SK-N-SH (cell line): ENCODE measurements at regions not wholly inside any gene's neighbourhood (a gene's known extent, or its start where the extent isn't known, plus 50 kb on each side); places are given as distances from the start of the nearest gene placed in this dataset.

Experiments used
- CTCF ChIA-PET: fragments of 300-600, 350-600 bp; formaldehyde crosslinking; extraction: SDS; loops from one replicate; lab custom pipeline; 2021; lab: Yijun Ruan, JAX
- POLR2A ChIA-PET: fragments of 350-600 bp; sonication (Branson Sonifier 250); formaldehyde crosslinking; extraction: SDS; loops from one replicate; lab custom pipeline; 2020; ENCODE audit warnings: antibody characterized with exemption, inconsistent platforms; lab: Yijun Ruan, JAX
- DNase-seq: peaks from one replicate; pipeline ENCODE4 v3.0.0; 2012
- H2AFZ ChIP-seq: fragments of 200-600 bp; sonication (generic); 2 replicates; pipeline ENCODE4 v1.8.1; 2016; ENCODE audit warnings: antibody characterized with exemption, mild to moderate bottlenecking, low read depth
- H3F3A ChIP-seq: fragments of 200-600 bp; sonication (generic); replicated peaks from 2 replicates; pipeline ENCODE3; 2016; ENCODE audit warnings: antibody characterized with exemption, mild to moderate bottlenecking; ENCODE audit not compliant: insufficient read depth
- H3K27ac ChIP-seq, 2 experiments: fragments of 200-500 bp in 1 of 2; fragments of 200-600 bp in 1 of 2; sonication (Bioruptor generic) in 1 of 2; sonication (generic), shearing (Covaris generic) in 1 of 2; 2 replicates each; pipeline versions ENCODE4 v1.5.1 to v1.6.1; 2014 to 2016; ENCODE audit warnings: low read depth in 2 of 2, inconsistent platforms in 1 of 2, low read length in 1 of 2, mild to moderate bottlenecking in 1 of 2, mixed read lengths in 1 of 2
- H3K27me3 ChIP-seq: fragments of 200-600 bp; sonication (generic), shearing (Covaris generic); 2 replicates; pipeline ENCODE4 v1.6.1; 2016; ENCODE audit warnings: mixed run types; ENCODE audit not compliant: insufficient read depth
- H3K36me3 ChIP-seq, 2 experiments: fragments of 200-500 bp in 1 of 2; fragments of 200-600 bp in 1 of 2; sonication (Bioruptor generic) in 1 of 2; sonication (generic) in 1 of 2; replicated peaks in 1 of 2; 2 replicates each; pipeline versions ENCODE3 to v1.5.1; 2014 to 2016; ENCODE audit warnings: low read length in 1 of 2, mild to moderate bottlenecking in 1 of 2; ENCODE audit not compliant: insufficient read depth in 2 of 2, control insufficient read depth in 1 of 2
- H3K4me1 ChIP-seq, 2 experiments: fragments of 200-500 bp in 1 of 2; fragments of 200-600 bp in 1 of 2; sonication (Bioruptor generic) in 1 of 2; sonication (generic), shearing (Covaris generic) in 1 of 2; 2 replicates each; pipeline versions ENCODE4 v1.5.1 to v1.6.1; 2014 to 2016; ENCODE audit warnings: low read depth in 1 of 2, low read length in 1 of 2, mixed run types in 1 of 2; ENCODE audit not compliant: insufficient read depth in 2 of 2, control insufficient read depth in 1 of 2
- H3K4me2 ChIP-seq: fragments of 200-600 bp; sonication (generic), shearing (Covaris generic); 2 replicates; pipeline ENCODE4 v1.6.1; 2017; ENCODE audit warnings: mixed run types
- H3K4me3 ChIP-seq, 2 experiments: fragments of 200-500 bp in 1 of 2; fragments of 200-600 bp in 1 of 2; sonication (Bioruptor generic) in 1 of 2; sonication (generic), shearing (Covaris generic) in 1 of 2; 2 replicates each; pipeline versions ENCODE4 v1.5.1 to v1.8.1; 2014 to 2016; ENCODE audit warnings: low read depth in 2 of 2, inconsistent platforms in 1 of 2, low read length in 1 of 2, mild to moderate bottlenecking in 1 of 2, mixed read lengths in 1 of 2, moderate library complexity in 1 of 2
- H3K79me2 ChIP-seq: fragments of 200-600 bp; sonication (generic); 2 replicates; pipeline ENCODE4 v1.8.1; 2017; ENCODE audit warnings: mild to moderate bottlenecking; ENCODE audit not compliant: insufficient read depth
- H3K9ac ChIP-seq: fragments of 200-600 bp; sonication (generic); 2 replicates; pipeline ENCODE4 v1.6.1; 2017; ENCODE audit warnings: mixed run types
- H3K9me2 ChIP-seq: fragments of 200-600 bp; sonication (generic); 2 replicates; pipeline ENCODE4 v1.6.1; 2017; ENCODE audit warnings: mixed run types
- H3K9me3 ChIP-seq: fragments of 200-600 bp; sonication (generic); 2 replicates; pipeline ENCODE4 v1.6.1; 2017; ENCODE audit warnings: mixed run types, mild to moderate bottlenecking, moderate library complexity
- H4K20me1 ChIP-seq: fragments of 200-600 bp; sonication (generic); 2 replicates; pipeline ENCODE4 v1.6.1; 2017; ENCODE audit warnings: mild to moderate bottlenecking, mixed run types; ENCODE audit not compliant: insufficient read depth
- CHD2 ChIP-seq: fragments of 150-350 bp; IDR thresholded peaks from 2 replicates; pipeline ENCODE4 v1.6.1; 2018; ENCODE audit warnings: low read length; ENCODE audit not compliant: partially characterized antibody
- ELF1 ChIP-seq: IDR thresholded peaks from 2 replicates; pipeline ENCODE4 v1.4.0; 2012
- EP300 ChIP-seq, 2 experiments: IDR thresholded peaks; 2 replicates each; pipeline versions ENCODE4 v1.4.0 to v1.6.1; 2012; ENCODE audit warnings: borderline replicate concordance in 1 of 2, low read depth in 1 of 2, low read length in 1 of 2
- FOSL2 ChIP-seq: IDR thresholded peaks from 2 replicates; pipeline ENCODE4 v1.4.0; 2012; ENCODE audit warnings: low read depth, mild to moderate bottlenecking, moderate library complexity, borderline replicate concordance
- FOXJ3 ChIP-seq: sonication (generic); formaldehyde crosslinking; IDR thresholded peaks from 2 replicates; pipeline ENCODE4 v1.5.1; 2020; ENCODE audit warnings: mild to moderate bottlenecking, missing genetic modification reagents
- JUND ChIP-seq: IDR thresholded peaks from 2 replicates; pipeline ENCODE4 v1.4.0; 2012
- MEF2A ChIP-seq: IDR thresholded peaks from 2 replicates; pipeline ENCODE4 v1.4.0; 2012; ENCODE audit warnings: low read depth, borderline replicate concordance
- PBX3 ChIP-seq: IDR thresholded peaks from 2 replicates; pipeline ENCODE4; 2012
- RFX5 ChIP-seq: IDR thresholded peaks from 2 replicates; pipeline ENCODE4 v1.6.1; 2012; ENCODE audit warnings: mild to moderate bottlenecking, improper control_type of control experiment, low read length
- TCF12 ChIP-seq: IDR thresholded peaks from 2 replicates; pipeline ENCODE4 v1.4.0; 2012
- TEAD4 ChIP-seq: IDR thresholded peaks from 2 replicates; pipeline ENCODE4 v1.4.0; 2012; ENCODE audit warnings: mild to moderate bottlenecking, borderline replicate concordance; ENCODE audit not compliant: insufficient read depth
- USF1 ChIP-seq: IDR thresholded peaks from 2 replicates; pipeline ENCODE4 v1.4.0; 2012; ENCODE audit warnings: low read depth, borderline replicate concordance
- TF ChIP-seq, protein P1 (sequence below): IDR thresholded peaks from 2 replicates; pipeline ENCODE4 v1.4.0; 2012; ENCODE audit warnings: low read depth
- TF ChIP-seq, protein P2 (sequence below): IDR thresholded peaks from 2 replicates; pipeline ENCODE4 v1.4.0; 2012; ENCODE audit warnings: low read depth, borderline replicate concordance
- TF ChIP-seq, protein P3 (sequence below): IDR thresholded peaks from 2 replicates; pipeline ENCODE4 v1.6.1; 2012; ENCODE audit warnings: mild to moderate bottlenecking, low read depth, low read length, moderate library complexity

- TF ChIP-seq, protein P1, sequence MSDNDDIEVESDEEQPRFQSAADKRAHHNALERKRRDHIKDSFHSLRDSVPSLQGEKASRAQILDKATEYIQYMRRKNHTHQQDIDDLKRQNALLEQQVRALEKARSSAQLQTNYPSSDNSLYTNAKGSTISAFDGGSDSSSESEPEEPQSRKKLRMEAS: no peak
- TF ChIP-seq FOSL2: no peak
- TF ChIP-seq EP300 (IDR thresholded peaks at IDR 0.05; ENCODE audit: borderline replicate concordance in 1 of 2, low read depth in 1 of 2, low read length in 1 of 2): no peak
These were observed 82.3 kb upstream of the LPAR1 start (continued) for GRCh38 chr9:111120526-111120925.

DNA sequence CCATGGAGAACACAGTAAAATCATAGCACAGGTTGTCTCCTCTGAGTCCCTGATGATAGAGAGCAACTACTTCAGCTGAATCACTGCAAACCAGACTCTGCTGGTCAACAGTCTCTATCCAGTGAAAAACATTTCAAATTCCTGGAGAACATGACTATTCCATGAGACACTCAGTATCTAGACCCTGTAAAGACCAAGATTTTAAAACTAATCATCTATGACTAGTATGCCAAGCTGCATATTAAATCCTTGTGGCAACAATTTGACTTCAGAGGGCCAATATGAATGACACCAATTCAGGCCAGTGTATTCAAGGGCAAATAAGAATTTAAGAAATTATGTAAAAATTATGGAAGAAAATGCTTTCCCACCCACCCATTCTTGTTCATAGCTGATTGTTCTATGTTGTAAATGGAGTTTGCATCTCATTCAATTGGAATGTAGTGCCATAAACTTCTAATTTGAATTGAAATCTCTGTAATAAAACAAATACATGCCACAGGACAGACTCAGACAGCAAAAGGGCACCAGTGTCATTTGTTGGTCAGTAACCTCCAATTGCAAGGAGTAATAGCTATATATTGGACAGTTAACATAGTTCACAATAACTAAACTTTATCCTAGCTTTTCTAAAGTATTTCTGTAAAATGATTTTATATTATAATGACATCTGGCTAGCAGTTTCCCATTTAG lies 80.1 kb upstream of the LPAR1 start:
- no peaks in the 10 kb centered on the region for H3K27me3 ChIP-seq
- no peaks in the 10 kb centered on the region for H3K36me3 ChIP-seq
- H3F3A ChIP-seq: no peaks in the 10 kb centered on the region
- no peak overlapping the region for H3K9ac ChIP-seq
- no peak for TF ChIP-seq MEF2A
- TF ChIP-seq, protein P2, sequence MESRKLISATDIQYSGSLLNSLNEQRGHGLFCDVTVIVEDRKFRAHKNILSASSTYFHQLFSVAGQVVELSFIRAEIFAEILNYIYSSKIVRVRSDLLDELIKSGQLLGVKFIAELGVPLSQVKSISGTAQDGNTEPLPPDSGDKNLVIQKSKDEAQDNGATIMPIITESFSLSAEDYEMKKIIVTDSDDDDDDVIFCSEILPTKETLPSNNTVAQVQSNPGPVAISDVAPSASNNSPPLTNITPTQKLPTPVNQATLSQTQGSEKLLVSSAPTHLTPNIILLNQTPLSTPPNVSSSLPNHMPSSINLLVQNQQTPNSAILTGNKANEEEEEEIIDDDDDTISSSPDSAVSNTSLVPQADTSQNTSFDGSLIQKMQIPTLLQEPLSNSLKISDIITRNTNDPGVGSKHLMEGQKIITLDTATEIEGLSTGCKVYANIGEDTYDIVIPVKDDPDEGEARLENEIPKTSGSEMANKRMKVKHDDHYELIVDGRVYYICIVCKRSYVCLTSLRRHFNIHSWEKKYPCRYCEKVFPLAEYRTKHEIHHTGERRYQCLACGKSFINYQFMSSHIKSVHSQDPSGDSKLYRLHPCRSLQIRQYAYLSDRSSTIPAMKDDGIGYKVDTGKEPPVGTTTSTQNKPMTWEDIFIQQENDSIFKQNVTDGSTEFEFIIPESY: no peak
- TF ChIP-seq JUND: no peak
- no peak for TF ChIP-seq PBX3
- no peak for TF ChIP-seq ELF1
- TF ChIP-seq USF1: no peak
- TF ChIP-seq, protein P1: no peak
- TF ChIP-seq TEAD4: no peak
- no peak for TF ChIP-seq CHD2
- TF ChIP-seq FOXJ3 (CRISPR knock-in tag): no peak
- TF ChIP-seq, protein P3, sequence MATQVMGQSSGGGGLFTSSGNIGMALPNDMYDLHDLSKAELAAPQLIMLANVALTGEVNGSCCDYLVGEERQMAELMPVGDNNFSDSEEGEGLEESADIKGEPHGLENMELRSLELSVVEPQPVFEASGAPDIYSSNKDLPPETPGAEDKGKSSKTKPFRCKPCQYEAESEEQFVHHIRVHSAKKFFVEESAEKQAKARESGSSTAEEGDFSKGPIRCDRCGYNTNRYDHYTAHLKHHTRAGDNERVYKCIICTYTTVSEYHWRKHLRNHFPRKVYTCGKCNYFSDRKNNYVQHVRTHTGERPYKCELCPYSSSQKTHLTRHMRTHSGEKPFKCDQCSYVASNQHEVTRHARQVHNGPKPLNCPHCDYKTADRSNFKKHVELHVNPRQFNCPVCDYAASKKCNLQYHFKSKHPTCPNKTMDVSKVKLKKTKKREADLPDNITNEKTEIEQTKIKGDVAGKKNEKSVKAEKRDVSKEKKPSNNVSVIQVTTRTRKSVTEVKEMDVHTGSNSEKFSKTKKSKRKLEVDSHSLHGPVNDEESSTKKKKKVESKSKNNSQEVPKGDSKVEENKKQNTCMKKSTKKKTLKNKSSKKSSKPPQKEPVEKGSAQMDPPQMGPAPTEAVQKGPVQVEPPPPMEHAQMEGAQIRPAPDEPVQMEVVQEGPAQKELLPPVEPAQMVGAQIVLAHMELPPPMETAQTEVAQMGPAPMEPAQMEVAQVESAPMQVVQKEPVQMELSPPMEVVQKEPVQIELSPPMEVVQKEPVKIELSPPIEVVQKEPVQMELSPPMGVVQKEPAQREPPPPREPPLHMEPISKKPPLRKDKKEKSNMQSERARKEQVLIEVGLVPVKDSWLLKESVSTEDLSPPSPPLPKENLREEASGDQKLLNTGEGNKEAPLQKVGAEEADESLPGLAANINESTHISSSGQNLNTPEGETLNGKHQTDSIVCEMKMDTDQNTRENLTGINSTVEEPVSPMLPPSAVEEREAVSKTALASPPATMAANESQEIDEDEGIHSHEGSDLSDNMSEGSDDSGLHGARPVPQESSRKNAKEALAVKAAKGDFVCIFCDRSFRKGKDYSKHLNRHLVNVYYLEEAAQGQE: no peak
- no peak for TF ChIP-seq TCF12
- TF ChIP-seq RFX5: no peak
- ChIA-PET POLR2A (no interaction called here), CTCF (interaction anchor here (0.9 kb wide), 1 partner anchor 10 kb away, joined by 3 read pairs; no protein-coding TSS in a partner anchor)
- no peak overlapping the region for H3K4me3 ChIP-seq
- H3K4me1 ChIP-seq: no peaks in the 10 kb centered on the region; a peak in 1 of 4 replicates
- H3K27ac ChIP-seq: no peak overlapping the region
- H4K20me1 ChIP-seq: no peaks in the 10 kb centered on the region
- DNase-seq: no peak
- H3K9me2 ChIP-seq: no peaks in the 10 kb centered on the region
- H3K4me2 ChIP-seq: no peak overlapping the region
- H3K9me3 ChIP-seq: no peaks in the 10 kb centered on the region
- no peak overlapping the region for H2AFZ ChIP-seq
- no peaks in the 10 kb centered on the region for H3K79me2 ChIP-seq
